NCI-H748 (cell line): ENCODE measurements at regions not wholly inside any gene's neighbourhood (a gene's known extent, or its start where the extent isn't known, plus 50 kb on each side); places are given as distances from the start of the nearest gene placed in this dataset.

ENCODE experiments used
- DNase-seq: peaks from one replicate; lab custom pipeline; 2025; ENCODE audit not compliant: unreplicated experiment; lab: John Stamatoyannopoulos, UW

DNA sequence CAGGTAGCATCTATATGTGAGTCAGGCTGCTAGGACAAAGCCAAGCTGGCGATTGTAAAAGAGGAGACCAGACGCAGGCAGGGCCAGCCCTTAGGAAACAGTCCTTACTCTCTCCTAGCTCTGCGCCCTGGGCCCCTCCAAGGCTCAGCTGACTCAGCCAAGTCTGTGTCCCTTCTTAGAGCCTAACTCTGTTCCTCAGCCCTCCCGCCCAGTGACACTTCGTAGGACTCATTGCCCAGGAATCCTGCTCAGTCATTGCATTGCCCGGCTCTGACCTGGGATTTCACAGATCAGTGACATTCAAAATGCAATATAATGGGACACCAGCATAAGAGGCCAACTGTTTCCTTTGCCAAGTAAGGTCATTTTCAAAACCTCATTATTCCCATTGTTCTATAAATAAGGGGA is 244.2 kb downstream of the TLE3 start:
- no peak for DNase-seq

GRCh38 chr15:69854001-69854400 is 243.7 kb downstream of the TLE3 start:
- no peak for DNase-seq

GRCh38 chr15:69854521-69855181 is 243.1 kb downstream of the TLE3 start:
- DNase-seq: no peak

GRCh38 chr15:69855258-69856000 is 242.3 kb downstream of the TLE3 start:
- no peak for DNase-seq

GRCh38 chr15:69857250-69857649 is 240.5 kb downstream of the TLE3 start:
- no peak for DNase-seq

DNA sequence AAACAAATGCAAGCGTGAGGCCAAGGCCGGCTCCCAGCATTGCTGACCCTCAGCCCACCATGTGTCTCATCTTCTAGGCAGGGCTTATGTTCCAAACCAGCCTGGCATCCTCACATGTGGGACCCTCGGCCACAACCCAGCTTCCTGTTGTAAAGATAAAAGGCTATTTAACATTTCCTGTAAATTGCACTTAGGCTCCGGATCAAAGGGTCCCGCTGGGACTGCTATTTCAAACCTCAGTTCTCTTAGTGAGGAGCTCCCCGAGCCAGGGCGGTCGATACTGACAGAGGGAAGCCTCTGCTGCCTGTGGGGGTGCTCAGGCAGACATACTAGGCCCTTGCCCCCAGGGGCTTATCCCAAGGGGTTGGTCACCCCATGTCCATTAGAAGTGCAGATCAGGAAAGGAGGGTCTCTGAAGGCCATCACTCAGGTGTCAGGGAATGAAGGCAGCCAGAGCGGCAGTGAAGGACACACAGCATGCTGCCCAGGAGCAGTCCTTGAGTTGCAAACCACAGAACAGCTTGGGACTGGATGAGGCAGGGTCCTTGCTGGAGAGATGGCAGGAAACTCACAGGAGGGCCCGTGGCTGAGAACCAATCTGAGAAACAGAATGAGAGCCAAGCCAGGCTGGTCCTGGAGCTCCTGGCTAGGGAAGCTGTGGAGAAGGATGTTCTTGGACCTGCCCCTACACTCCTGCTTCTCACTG is 239.9 kb downstream of the TLE3 start:
- DNase-seq: no peak

- no peak for DNase-seq
Observed at GRCh38 chr15:69858456-69858855, 239.3 kb downstream of the TLE3 start.

- no peak for DNase-seq
Observed at GRCh38 chr15:69859866-69860265, 237.9 kb downstream of the TLE3 start.

DNA sequence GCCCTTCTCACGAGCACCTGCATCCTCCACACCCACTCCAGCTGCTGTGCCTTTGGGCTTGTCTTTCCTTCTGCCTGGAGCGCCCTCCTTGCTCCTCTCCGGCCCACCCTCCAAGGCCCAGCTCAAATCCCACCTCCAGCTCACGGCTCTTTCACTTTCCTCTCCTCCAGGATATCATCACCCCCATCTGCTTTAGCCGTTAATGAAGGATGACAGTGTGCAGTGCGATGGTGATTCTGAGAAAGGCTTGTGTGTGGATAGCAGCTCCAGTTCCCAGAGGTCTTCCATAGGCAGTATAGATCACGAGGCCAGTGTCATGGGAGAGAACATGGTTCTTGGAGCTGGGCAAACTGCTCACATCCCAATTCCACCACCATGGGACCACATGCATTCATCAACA is 237.4 kb downstream of the TLE3 start:
- DNase-seq: no peak

- DNase-seq: no peak
Observed at GRCh38 chr15:69860921-69861320, 236.8 kb downstream of the TLE3 start.

DNA sequence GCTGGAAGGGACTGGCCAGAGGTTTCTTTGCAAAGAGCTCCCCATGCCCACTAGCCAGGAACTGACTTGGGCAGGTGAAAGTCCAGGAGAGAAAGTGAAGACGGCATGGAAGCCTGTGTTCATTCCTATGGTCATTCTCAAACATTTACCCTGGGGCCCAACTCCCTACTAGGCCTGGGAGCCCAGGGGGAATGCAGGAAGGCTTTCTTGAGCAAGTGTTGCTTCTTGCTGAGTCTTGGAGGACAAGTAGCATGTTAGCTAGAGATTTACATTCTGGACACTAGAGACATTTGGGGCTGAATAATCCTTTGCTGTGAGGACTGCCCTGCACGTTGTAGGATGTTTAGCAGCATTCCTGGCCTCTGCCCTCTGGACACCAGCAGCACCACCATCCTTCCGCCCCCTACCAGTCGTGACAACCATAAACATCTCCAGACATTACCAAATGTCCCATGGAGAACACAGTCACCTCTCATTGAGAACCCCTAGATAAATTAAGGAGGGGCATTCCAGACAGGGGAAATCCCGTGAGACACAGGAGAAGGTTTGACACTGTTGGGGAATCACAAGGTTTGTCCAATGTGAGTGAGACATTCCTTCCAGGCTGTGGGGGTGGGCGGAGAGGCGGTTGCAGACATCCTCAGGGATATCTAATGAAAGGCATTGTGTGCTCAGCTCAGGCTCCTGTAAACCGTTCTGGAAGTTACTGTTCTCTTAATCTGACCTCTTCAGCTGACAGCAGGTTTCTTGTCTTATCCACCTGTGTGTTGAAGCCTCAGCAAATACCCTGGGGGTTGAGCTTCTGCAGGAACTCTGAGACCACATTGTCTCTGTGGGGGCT is 236.2 kb downstream of the TLE3 start:
- no peak for DNase-seq

DNA sequence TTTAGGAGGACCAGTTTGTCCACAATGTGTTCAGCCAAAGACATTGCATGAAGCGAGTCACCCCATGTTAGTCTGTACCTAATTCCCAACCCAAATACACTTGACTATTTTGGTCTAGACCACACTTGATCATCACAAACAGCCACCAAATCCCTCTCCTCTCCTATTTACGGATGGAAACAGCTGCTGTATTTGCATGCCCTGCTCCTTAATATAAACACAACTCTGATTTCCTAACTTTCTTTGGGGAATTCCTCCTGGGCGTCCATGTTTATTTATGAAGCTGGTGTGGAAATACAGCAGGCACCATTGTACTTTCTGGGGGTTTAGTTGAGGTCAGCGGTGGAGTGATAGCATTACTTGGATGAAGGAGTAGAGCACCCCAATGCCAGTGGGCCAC is 235.2 kb downstream of the TLE3 start:
- DNase-seq: no peak

- no peak for DNase-seq
Observed at GRCh38 chr15:69863446-69863845, 234.3 kb downstream of the TLE3 start.

- no peak for DNase-seq
Observed at GRCh38 chr15:69865369-69865768, 232.3 kb downstream of the TLE3 start.

DNA sequence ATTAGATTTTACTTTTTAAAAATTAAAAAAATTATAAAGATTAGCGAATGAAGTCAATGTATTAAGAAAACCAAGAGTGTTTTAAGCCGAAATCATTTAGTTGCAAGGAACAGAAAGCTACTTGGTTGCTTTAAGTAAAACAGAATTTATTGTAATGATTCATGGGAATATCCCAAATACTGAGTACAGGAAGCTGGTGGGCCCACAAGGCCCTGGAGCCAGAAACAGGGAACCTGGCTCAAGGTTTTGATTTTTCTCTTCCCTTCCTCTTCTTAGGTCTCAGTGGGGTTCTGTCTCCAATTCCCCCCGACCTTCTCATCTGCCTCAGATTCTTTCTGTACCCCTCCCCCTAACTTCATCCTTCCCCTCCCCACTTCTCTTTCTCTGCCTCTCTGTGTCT is 229.0 kb downstream of the TLE3 start:
- no peak for DNase-seq

DNA sequence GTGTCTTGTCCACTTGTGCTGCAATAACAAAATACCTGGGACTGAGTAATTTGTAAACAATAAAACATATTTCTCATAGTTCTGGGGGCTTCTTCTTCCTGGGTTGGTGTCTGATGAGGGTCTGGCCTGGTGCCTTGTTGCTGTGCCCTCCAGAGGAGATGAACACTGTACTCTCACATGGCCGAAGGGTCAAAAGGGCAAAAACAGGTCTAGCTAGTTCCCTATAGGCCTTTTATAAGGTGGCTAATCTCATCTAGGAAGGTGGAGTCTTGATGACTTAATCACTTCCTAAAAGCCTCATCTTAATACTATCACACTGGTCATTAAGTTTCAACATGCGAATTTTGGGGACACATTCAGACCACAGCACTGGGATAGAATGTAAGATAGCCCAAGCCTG is 228.4 kb downstream of the TLE3 start:
- DNase-seq: no peak

GRCh38 chr15:69869881-69870505 is 227.7 kb downstream of the TLE3 start:
- peak; percentile 34 for DNase-seq

DNA sequence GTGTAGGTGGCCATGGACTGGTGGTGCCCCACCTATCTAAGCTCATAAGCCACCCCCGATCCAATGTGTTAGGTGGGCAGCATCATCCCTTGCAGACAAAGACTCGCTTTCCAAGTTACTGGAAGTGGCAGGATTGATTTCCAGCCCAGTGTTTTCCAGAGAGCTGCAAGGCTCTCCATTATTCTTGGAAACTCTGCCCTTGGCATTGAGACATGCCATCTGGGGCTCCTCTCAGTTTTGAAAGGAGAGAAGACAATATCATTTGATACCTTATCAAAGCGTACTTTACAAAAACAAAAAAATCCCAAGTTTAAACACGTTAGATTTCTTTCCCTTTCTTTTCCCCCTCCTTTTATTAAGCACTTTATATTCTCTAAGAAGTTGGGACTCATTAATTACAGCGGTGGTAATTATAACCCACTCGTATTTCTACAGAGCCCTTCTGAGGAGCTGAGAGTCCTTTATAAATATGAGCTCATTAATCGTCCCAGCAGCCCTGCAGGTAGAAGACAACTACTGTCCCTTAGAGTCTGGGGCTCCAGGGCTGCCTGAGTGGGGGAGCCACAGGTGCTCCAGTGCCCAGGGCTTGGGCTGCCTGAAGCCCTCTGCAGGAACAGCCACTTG is 226.1 kb downstream of the TLE3 start:
- no peak for DNase-seq

DNA sequence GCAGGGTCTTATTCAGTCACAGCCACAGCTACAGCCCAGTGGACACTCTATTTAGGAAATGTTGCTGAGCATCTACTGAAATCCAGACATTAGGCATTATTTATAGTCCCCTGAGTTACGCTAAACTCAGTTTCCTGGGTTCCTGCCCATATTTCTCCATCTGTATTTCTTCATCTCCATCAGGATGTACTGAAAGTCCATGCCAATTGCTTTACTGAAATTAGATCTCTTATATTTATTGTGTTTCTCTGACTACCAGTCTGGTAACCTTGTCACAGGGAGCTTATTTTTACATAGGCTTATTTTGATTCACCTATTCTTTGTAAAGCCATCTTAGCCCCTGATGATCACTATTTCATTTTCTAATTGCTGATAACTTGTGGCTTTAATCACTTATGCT is 223.9 kb downstream of the TLE3 start:
- no peak for DNase-seq

DNA sequence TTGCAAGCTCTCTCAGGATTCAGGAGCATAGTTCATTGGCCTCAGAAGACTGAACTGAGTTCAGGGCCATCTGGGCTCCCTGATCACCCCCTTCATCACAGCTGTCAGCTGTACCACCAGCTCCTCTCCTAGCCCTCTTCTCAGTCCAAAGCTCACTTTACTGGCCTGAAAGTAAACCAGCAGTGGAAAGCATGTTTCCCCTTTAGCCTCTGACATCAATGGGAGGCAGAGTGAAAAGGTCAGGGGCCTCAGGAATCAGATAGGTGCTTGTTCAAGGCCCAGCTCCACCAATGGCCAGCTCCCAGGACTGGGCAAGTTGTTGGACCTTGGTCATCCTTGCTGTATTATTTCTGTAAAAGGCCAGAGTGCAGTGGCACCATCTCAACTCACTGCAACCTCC is 223.4 kb downstream of the TLE3 start:
- DNase-seq: no peak
